ENCODE measurements at regions not wholly inside any gene's neighbourhood (a gene's known extent, or its start where the extent isn't known, plus 50 kb on each side); places are given as distances from the start of the nearest gene placed in this dataset.

DNA sequence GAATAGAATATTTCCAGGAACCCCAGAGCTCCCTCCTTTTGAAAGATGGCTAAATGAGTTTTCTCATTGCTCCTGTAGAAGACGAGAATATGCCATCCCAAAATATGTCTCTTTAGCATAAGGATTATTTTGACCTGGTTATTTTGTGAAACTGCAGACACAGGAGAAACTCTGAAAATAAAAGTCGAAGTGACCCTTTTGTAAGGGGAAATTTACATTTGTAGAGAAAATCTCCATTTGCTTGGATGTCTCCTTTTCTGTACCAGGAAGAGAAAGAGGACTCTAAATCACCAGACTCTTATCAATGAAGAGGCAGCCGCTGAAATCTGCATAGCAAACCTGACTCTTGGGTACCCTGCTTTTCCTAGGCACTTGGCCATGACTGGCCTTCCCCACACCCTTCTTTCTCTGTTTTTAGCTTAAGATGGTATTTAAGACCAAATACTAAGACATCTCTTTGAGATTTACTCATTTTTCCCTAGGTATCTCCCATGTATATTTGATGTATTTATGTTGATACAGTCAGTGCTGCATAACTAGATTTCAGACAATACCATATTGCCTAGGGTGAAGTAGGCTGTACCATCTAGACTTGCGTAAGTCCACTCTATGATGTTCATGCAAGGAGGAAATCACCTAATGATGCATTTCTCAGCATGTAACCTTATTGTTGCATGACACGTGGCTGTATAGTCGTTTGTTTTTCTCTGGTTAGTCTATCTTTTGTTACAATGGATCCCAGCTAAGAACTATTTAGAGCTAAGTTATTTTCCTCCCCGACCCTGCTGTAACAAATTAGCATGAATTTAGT lies 98.2 kb upstream of the UBE3A start:
- WGBS, 2 experiments (ENCODE audit: extremely low coverage in 2 of 2, insufficient read length in 1 of 2), result no CpG with 5 or more reads among the region's 7 CpGs
- CTCF ChIA-PET, result no interaction called here
- intact Hi-C loops (cut with micrococcal nuclease), result no loop called here

More for the DNA sequence above, 98.2 kb upstream of the UBE3A start:
- Histone ChIP-seq H3K23ac (ENCODE audit: low read depth, low read length) (no peak overlapping the region), H3K27ac (ENCODE audit: insufficient read depth, low read length) (no peak overlapping the region), H3K9me1 (ENCODE audit: insufficient read depth, low read length) (no peaks in the 10 kb centered on the region), H3K4ac (ENCODE audit: low read depth, low read length) (no peak overlapping the region), H3K4me2 (ENCODE audit: low read depth, low read length) (no peak overlapping the region), H3K9me3 (ENCODE audit: control insufficient read depth, insufficient read depth, low read length) (no peaks in the 10 kb centered on the region), H2AK9ac (replicated peaks; ENCODE audit: low read depth, low read length, poor library complexity) (no peak overlapping the region), H3K79me1 (ENCODE audit: low read depth in 1 of 2, low read length in 2 of 2) (no peaks in the 10 kb centered on the region), H3K9ac (ENCODE audit: low read depth, low read length) (no peak overlapping the region), H2AK5ac (ENCODE audit: low read depth, low read length) (no peak overlapping the region), H2BK5ac (ENCODE audit: low read depth, low read length, poor library complexity, severe bottlenecking) (no peak overlapping the region), H2BK20ac (ENCODE audit: low read depth, low read length) (no peak overlapping the region), H3K36me3 (ENCODE audit: control insufficient read depth, insufficient read depth, low read length) (no peaks in the 10 kb centered on the region), H4K91ac (ENCODE audit: insufficient read depth, low read depth, low read length) (no peak overlapping the region), H2BK120ac (ENCODE audit: low read depth, low read length) (no peak overlapping the region), H3K56ac (ENCODE audit: extremely low read depth, insufficient read depth, low read length) (no peak overlapping the region), H4K5ac (ENCODE audit: low read depth, low read length) (no peak overlapping the region), H4K8ac (ENCODE audit: low read depth in 2 of 2, low read length in 2 of 2) (no peak overlapping the region), H2AFZ (replicated peaks; ENCODE audit: low read length, poor library complexity) (no peak overlapping the region), H3K14ac (replicated peaks; ENCODE audit: low read depth, low read length) (no peak overlapping the region), H3K4me3 (ENCODE audit: insufficient read depth, low read depth, low read length) (no peak overlapping the region), H3K27me3 (ENCODE audit: control insufficient read depth, insufficient read depth, low read length) (no peaks in the 10 kb centered on the region), H3K18ac (ENCODE audit: low read depth, low read length) (no peak overlapping the region), H4K20me1 (ENCODE audit: insufficient read depth, low read length) (no peaks in the 10 kb centered on the region), H3K4me1 (ENCODE audit: control insufficient read depth, insufficient read depth, low read length) (no peaks in the 10 kb centered on the region), H2BK15ac (ENCODE audit: low read depth, low read length) (no peak overlapping the region)
- dilution Hi-C loops (cut with HindIII; ENCODE audit: low sequenced_read_pairs, unreplicated experiment), result no loop called here
- POLR2A ChIA-PET (ENCODE audit: unreplicated experiment), result no interaction called here
- BruUV-seq (replicated peaks), result no TSS peak
- TF ChIP-seq SMC3 (IDR thresholded peaks at IDR 0.05; ENCODE audit: low read depth, low read length) (no peak), FOS (IDR thresholded peaks at IDR 0.05; ENCODE audit: low read depth, low read length) (no peak), MAZ (IDR thresholded peaks at IDR 0.05; ENCODE audit: borderline replicate concordance, low read depth, low read length) (no peak), MXI1 (IDR thresholded peaks at IDR 0.05; ENCODE audit: borderline replicate concordance, low read depth, low read length) (no peak), BHLHE40 (IDR thresholded peaks at IDR 0.05; ENCODE audit: low read depth, low read length) (no peak), RFX5 (IDR thresholded peaks at IDR 0.05; ENCODE audit: low read depth, low read length) (no peak), RCOR1 (IDR thresholded peaks at IDR 0.05; ENCODE audit: insufficient replicate concordance, low read length) (no peak), CEBPB (IDR thresholded peaks at IDR 0.05; ENCODE audit: low read depth, low read length) (no peak), USF2 (IDR thresholded peaks at IDR 0.05; ENCODE audit: low read depth, low read length) (no peak), POLR2A (IDR thresholded peaks at IDR 0.05; ENCODE audit: low read depth, low read length) (no peak), ELK1 (IDR thresholded peaks at IDR 0.05; ENCODE audit: borderline replicate concordance, low read depth, low read length) (no peak), MAFK (IDR thresholded peaks at IDR 0.05; ENCODE audit: low read depth, low read length) (no peak), RAD21 (IDR thresholded peaks at IDR 0.05; ENCODE audit: low read length) (no peak), CHD1 (IDR thresholded peaks at IDR 0.05; ENCODE audit: low read depth, low read length) (no peak), NFE2L2 (IDR thresholded peaks at IDR 0.05; ENCODE audit: low read depth, low read length) (no peak)
- TF ChIP-seq, protein P1, sequence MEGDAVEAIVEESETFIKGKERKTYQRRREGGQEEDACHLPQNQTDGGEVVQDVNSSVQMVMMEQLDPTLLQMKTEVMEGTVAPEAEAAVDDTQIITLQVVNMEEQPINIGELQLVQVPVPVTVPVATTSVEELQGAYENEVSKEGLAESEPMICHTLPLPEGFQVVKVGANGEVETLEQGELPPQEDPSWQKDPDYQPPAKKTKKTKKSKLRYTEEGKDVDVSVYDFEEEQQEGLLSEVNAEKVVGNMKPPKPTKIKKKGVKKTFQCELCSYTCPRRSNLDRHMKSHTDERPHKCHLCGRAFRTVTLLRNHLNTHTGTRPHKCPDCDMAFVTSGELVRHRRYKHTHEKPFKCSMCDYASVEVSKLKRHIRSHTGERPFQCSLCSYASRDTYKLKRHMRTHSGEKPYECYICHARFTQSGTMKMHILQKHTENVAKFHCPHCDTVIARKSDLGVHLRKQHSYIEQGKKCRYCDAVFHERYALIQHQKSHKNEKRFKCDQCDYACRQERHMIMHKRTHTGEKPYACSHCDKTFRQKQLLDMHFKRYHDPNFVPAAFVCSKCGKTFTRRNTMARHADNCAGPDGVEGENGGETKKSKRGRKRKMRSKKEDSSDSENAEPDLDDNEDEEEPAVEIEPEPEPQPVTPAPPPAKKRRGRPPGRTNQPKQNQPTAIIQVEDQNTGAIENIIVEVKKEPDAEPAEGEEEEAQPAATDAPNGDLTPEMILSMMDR (conservative IDR thresholded peaks at IDR 0.05; ENCODE audit: low read depth, low read length), result no peak
- in situ Hi-C loops (cut with MboI; ENCODE audit: low sequenced_read_pairs), result no loop called here
- ATAC-seq (ENCODE audit: low read depth) (no peak), DNase-seq (no peak)

Data from IMR-90 (cell line).